ENCODE measurements at regions not wholly inside any gene's neighbourhood (a gene's known extent, or its start where the extent isn't known, plus 50 kb on each side); places are given as distances from the start of the nearest gene placed in this dataset.

- Histone ChIP-seq H3K4me3 (ENCODE audit: low read depth in 1 of 3, low read length in 3 of 3) (no peak overlapping the region), H3K4me1 (ENCODE audit: control insufficient read depth in 4 of 4, insufficient read depth in 4 of 4, low read length in 3 of 4) (no peaks in the 10 kb centered on the region), H3K36me3 (ENCODE audit: control insufficient read depth in 4 of 4, insufficient read depth in 3 of 4, low read depth in 1 of 4, low read length in 3 of 4) (no peaks in the 10 kb centered on the region), H3K27ac (ENCODE audit: low read depth in 1 of 2, low read length in 2 of 2) (no peak overlapping the region), H3K27me3 (ENCODE audit: control insufficient read depth in 4 of 4, insufficient read depth in 4 of 4, low read length in 3 of 4) (no peaks in the 10 kb centered on the region), H3K9me3 (ENCODE audit: control insufficient read depth in 4 of 4, low read length in 3 of 4) (peaks cover 0 to 3% (median under 1%) of the 10 kb centered on the region in 4 donors), H3K9ac (ENCODE audit: low read depth in 1 of 2, low read length in 2 of 2) (no peak overlapping the region)
- 67% methylated on average over 1 of the region's 1 CpG for WGBS
- TF ChIP-seq RAD21 (IDR thresholded peaks at IDR 0.05), result no peak
- TF ChIP-seq EGR1 (IDR thresholded peaks at IDR 0.05; ENCODE audit: low read depth in 2 of 2), result no peak
- TF ChIP-seq HNF4G (IDR thresholded peaks at IDR 0.05), result no peak
- TF ChIP-seq RXRA (IDR thresholded peaks at IDR 0.05), result no peak
- no peak for TF ChIP-seq TAF1 (conservative IDR thresholded peaks at IDR 0.05)
- TF ChIP-seq ZBTB33 (IDR thresholded peaks at IDR 0.05), result no peak
- no peak for TF ChIP-seq YY1 (IDR thresholded peaks at IDR 0.05)
- TF ChIP-seq GABPA (IDR thresholded peaks at IDR 0.05 in 1 of 2, conservative IDR thresholded peaks at IDR 0.05 in 1 of 2), result no peak
- TF ChIP-seq JUND (IDR thresholded peaks at IDR 0.05), result no peak
- no peak for TF ChIP-seq FOXA2 (IDR thresholded peaks at IDR 0.05)
- no peak for TF ChIP-seq NR2F2 (IDR thresholded peaks at IDR 0.05)
- TF ChIP-seq FOXA1 (IDR thresholded peaks at IDR 0.05), result no peak
- no peak for TF ChIP-seq MAX (IDR thresholded peaks at IDR 0.05)
- TF ChIP-seq HNF4A (conservative IDR thresholded peaks at IDR 0.05), result no peak
- no peak for TF ChIP-seq REST (IDR thresholded peaks at IDR 0.05)
- TF ChIP-seq CTCF (IDR thresholded peaks at IDR 0.05; ENCODE audit: low read depth, low read length, missing input control), result no peak
- DNase-seq (ENCODE audit: low spot score), result no peak
Observed at GRCh38 chr3:7879572-7879971, 622.1 kb upstream of the LMCD1 start.

GRCh38 chr3:7881946-7882345 lies 619.7 kb upstream of the LMCD1 start:
- Histone ChIP-seq H3K9me3 (ENCODE audit: control insufficient read depth in 4 of 4, low read length in 3 of 4) (peaks cover 0 to 3% (median under 1%) of the 10 kb centered on the region in 4 donors), H3K4me3 (ENCODE audit: low read depth in 1 of 3, low read length in 3 of 3) (no peak overlapping the region), H3K36me3 (ENCODE audit: control insufficient read depth in 4 of 4, insufficient read depth in 3 of 4, low read depth in 1 of 4, low read length in 3 of 4) (no peaks in the 10 kb centered on the region), H3K4me1 (ENCODE audit: control insufficient read depth in 4 of 4, insufficient read depth in 4 of 4, low read length in 3 of 4) (no peaks in the 10 kb centered on the region), H3K27me3 (ENCODE audit: control insufficient read depth in 4 of 4, insufficient read depth in 4 of 4, low read length in 3 of 4) (no peaks in the 10 kb centered on the region), H3K27ac (ENCODE audit: low read depth in 1 of 2, low read length in 2 of 2) (no peak overlapping the region), H3K9ac (ENCODE audit: low read depth in 1 of 2, low read length in 2 of 2) (no peak overlapping the region)
- 71% methylated on average over 2 of the region's 2 CpGs for WGBS
- DNase-seq (ENCODE audit: low spot score), result no peak
- TF ChIP-seq FOXA2 (IDR thresholded peaks at IDR 0.05) (no peak), REST (IDR thresholded peaks at IDR 0.05) (no peak), FOXA1 (IDR thresholded peaks at IDR 0.05) (no peak), HNF4G (IDR thresholded peaks at IDR 0.05) (no peak), NR2F2 (IDR thresholded peaks at IDR 0.05) (no peak), ZBTB33 (IDR thresholded peaks at IDR 0.05) (no peak), TAF1 (conservative IDR thresholded peaks at IDR 0.05) (no peak), RAD21 (IDR thresholded peaks at IDR 0.05) (no peak), YY1 (IDR thresholded peaks at IDR 0.05) (no peak), GABPA (IDR thresholded peaks at IDR 0.05 in 1 of 2, conservative IDR thresholded peaks at IDR 0.05 in 1 of 2) (no peak), HNF4A (conservative IDR thresholded peaks at IDR 0.05) (no peak), EGR1 (IDR thresholded peaks at IDR 0.05; ENCODE audit: low read depth in 2 of 2) (no peak)
